NCI-H460 (cell line): ENCODE measurements at regions not wholly inside any gene's neighbourhood (a gene's known extent, or its start where the extent isn't known, plus 50 kb on each side); places are given as distances from the start of the nearest gene placed in this dataset.
"Not testable (repeated sequence)": the region's sequence is repeated elsewhere in the genome, so short reads cannot be mapped to it uniquely, and the experiment has no call there.

Experiments used
- DNase-seq: peaks from one replicate; pipeline ENCODE4 v3.0.0-alpha.2; 2016; ENCODE audit warnings: low read depth; ENCODE audit errors: extremely low read depth

DNA sequence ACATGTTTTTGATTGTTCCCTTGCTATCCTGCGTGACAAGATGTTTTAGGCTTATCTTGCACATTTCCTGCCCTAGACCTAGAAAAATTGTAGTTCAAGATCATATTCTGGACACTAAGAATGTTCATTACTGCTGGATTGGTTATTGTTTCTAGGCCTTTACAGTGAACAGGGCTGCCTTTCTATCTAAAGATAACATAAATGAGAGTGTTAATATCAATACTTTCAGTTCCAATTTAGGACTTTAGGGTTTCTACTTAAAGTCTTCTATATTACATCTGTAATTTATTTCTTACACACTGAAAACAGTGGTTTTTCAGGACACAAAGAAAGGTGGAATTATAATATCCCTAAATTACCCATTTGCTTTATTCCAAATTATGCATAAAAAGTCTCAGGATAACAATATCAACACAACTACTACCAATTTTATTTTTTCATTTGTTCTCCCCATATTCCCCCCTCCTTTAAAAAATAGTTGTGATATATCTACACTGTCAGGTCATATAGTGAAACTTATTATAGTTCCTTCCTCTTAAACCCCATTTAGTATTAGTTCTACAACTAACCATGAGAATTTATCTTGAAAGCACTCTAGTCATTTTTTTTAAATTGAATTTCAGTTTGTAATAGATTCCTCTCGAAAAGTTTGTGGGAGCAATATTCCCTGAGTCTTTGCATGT, 293.9 kb upstream of the RIOK2 start:
- no peak for DNase-seq

DNA sequence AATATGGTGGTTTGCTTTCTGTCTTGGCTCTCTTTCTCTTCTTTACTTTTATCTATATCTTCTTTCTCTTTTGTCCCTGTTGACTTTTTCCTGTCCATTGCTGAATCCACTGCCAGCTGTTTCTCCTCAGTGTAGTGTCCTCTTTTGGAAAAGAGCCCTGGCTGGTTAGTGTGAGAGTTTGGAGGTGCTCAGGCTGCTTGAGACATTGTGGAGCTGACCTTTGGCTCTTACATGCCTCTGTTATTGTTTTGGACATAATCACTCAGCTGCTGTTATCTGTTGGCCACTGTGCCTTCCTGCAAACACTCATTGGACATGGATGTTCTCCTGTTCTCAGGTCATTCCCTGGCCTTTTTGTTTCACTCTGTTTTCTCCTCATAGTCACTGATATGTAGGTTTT, 295.4 kb upstream of the RIOK2 start:
- no peak for DNase-seq

DNA sequence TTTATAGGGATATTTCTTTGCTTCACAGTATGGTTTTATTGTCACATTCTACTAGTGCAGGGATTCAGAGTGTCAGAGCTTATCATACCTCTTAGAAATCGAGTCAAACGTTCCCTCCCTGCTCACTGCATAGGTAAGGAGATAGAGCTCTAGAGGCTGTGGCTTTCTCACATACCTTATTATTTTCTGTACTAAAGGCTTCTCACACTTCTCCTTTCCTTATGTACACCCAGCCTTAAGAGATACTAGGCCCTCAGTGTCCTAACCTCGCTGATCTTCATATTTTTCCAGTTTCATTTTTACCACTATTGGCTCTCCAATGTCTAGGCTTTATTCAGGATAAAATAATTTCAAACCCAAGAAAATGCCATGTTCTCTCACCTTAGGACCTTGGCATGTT, 297.3 kb upstream of the RIOK2 start:
- no peak for DNase-seq

DNA sequence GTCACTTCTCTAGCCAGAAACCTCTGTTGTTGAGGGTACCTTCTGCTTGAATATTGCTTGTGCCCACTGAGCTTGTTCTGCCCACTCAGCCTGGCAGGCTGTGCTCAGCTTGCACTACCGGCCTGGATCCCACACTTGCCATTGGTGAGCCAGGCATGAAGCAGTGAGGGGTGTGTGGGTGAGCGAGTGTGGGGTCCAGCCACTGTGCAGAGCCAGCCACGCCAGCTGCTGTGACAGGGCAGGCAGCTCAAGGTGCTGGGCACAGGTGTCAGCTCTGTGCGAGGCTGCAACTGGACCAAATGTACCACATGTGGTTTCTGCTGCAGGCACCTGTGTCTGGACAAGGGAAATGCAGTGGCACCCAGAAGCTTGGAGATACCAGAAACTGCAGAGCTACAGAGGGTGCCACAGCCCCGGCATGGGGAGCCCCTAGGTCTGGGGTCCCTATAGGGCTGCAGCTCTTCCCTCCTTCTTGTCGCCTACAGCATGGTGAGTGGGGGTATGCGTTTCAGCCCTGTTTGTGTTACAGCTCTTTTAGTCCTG, 305.1 kb upstream of the RIOK2 start:
- DNase-seq = no peak

DNA sequence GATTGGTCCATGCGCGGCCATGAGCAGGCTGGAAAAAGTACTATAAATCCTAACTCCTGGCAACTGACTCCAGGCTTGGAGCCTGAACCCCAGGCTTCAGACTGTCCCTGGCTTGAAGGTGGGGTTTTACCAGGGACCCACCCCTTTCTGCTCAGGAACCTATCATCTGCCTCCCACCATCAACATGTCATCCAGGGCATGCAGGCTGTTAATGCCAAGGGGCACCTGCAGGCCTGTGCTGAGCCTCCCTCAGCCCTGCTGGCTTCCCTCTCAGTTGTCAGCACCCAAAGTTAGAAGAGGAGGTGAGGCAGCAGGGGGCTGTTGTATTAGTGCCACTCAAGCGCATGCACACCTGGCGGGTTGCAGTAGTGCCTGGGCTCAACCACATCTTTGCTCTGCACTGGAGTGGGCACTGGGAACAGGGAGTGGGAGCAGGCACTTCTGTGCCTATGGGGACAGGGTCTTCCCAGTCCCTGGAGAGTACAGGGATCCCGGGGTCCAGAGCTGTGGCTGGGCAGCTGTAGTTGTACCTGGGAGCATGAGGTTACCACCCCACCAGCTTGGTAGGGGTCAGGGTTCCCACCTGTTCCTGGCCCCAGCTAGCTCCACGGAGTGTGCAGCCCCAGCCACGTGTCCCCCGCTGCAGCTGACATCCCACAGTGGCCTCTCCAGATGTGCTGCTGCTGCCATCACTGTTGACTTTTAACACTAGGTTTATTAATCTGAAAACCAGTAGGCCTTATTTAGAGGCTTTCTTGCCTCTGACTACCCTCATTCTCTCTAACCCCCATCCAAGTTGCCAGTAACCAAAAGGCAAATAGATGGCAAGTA, 306.2 kb upstream of the RIOK2 start:
- DNase-seq = no peak

DNA sequence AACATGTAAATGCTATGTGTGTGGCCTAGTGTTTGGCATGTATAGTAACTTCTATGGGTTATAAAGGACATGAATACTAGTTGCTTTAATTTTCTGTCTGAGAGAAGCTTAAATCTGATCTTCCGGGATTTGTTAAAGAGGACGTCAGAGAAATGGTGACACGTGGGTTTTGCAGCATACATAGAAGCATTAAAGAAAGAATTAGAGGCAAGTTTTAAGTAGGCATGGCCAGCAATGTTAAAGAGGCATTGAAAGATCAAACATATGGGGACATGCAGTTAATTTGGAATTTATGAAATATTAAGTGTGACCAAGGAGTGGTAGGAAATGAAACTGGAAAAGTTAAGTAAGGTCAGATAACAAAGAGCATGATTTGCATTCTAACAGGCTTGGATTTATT, 311.4 kb upstream of the RIOK2 start:
- DNase-seq = no peak

DNA sequence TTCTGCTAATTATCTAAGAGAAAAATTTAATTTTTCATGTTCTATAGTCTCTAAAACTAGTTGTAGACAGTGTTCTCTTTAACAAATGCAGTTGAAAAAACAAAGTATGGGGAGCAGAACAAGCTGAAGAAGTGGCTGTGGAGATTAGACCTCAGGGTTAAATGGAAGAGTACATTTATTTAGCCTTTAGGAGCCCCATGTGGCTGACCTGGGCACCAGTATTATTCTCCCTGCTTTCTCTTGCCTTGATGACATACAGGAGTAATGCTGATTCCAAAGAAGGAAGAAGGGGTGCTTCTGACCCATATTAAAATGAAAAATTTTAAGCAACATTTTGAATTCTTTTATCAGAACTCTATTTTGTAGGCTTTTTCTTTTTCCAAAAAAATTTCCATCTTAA, 312.3 kb upstream of the RIOK2 start:
- no peak for DNase-seq

DNA sequence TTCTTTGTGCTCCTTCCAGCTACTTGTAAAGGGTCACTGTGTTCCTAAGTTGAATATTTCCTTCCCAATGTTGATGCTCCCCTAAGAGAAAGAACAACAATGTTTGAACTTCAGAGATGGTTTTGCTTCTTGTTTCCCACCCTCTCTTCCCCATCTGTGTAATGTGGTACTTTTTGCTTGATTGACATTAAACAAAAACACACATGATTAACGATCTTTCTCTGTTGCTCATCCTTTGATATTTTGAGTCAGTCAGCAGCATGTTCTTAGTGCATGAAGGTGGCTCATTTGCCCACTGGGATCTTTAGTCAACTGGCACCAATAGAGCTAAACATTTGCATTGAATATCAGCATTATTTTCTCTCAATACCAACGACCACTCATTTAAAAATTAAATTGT, 313.0 kb upstream of the RIOK2 start:
- DNase-seq = no peak

DNA sequence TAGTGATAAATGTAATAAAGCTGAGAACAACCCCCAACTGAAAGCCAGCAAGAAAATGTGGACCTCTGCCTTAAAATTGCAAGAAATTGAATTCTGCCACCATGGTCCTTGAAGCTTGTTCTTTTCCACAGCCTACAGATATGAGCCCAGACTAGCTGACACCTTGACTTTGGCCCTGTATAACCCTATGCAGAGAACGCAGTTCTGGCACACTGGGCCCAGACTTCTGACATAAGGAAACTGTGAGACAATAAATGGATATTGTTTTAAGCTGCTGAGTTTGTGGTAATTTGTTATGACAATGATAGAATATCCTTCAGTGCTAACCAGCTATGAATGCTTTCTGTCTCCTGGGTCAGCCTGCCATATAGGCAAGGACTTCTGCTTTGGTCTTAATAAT, 315.6 kb upstream of the RIOK2 start:
- no peak for DNase-seq

DNA sequence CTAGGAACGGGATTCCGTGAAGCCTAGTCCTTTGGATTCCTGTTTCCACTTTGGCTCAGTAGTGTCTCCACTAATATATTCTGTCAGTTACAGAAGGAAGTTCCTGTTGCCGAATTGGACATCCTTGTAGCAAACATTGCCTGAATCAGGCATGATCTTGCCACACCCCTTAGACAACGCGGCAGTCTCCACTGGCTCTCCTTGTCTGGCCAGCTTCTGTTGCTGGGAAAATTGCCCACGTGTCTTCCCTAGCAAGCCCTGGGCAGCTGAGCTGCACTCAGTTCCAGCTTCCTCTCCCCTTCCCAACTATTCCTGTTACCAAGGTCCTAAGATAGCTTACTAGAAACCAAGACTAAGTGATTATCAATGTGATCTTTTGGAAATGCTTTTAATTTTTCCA, 316.6 kb upstream of the RIOK2 start:
- DNase-seq = no peak

DNA sequence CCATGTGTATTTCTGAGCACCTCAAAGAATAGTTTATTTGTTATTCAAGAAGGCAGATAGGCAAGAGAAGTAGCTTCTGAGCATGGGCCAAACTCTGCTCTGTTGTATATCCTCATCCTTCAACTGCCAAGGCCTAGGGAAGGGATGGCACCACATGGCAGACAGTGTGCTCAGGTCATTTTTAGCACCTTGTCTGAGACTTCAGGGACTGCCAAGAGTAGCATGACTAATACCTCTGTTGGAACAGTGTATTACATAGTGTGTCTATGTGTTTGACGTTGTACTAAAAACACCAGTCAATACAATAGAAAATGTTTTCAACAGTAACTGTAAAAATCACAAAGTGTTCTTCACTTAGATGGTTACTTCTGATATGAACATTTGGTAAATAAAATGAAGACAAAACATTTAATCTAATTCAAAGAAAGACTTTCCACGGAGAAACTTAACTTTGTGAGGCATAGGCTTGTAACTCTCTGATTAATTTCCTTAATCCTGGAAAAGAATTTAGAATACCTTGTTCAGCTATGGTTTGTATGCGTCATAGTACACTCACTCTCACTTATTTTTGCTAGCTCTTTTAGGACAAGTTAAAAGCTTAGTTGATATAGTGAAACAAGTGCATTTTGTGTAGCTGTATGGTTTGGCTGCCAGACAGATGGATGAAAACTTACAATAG, 318.4 kb upstream of the RIOK2 start:
- no peak for DNase-seq

DNA sequence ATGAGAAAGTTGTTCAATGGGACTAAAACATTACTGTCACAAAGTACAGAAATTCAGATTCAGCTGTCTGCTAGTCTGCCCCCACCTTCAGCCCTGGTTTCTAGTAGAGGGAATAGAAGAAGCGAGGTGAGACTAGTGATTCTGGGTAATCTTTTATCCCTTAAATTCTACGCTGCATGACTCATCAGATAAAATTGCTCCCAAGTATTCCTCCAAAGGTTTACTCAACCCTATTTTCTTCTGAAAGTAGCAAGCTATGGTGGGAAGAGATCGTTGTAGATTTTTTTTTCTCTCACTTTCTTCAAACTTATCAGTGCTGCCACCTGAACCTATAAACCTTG, 318.9 kb upstream of the RIOK2 start:
- no peak for DNase-seq

DNA sequence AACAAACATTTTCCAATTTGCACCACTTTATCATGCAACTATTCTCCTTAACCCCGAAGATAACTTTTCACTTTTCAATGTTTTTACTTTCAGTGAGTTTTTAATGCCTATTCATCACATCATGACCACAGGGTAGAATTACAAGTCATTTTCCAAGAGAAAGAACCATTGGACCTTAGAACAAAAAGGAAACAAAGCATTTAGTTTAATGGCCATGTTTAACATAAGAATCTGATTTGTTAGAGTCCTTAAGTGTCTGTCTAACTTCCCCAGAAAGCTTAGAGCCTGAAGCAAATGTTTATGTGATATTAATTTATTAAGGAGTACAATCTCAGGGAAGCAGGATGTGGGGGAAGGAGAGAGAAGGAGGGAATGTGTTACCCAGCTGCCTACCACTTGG, 325.8 kb upstream of the RIOK2 start:
- DNase-seq = no peak

DNA sequence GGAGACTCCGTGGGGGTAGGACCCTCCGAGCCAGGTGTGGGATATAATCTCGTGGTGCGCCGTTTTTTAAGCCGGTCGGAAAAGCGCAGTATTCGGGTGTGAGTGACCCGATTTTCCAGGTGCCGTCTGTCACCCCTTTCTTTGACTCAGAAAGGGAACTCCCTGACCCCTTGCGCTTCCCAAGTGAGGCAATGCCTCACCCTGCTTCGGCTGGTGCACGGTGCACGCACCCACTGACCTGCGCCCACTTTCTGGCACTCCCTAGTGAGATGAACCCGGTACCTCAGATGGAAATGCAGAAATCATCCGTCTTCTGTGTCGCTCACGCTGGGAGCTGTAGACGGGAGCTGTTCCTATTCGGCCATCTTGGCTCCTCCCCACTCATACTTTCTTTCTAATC, 336.5 kb upstream of the RIOK2 start:
- not testable (repeated sequence) for DNase-seq

DNA sequence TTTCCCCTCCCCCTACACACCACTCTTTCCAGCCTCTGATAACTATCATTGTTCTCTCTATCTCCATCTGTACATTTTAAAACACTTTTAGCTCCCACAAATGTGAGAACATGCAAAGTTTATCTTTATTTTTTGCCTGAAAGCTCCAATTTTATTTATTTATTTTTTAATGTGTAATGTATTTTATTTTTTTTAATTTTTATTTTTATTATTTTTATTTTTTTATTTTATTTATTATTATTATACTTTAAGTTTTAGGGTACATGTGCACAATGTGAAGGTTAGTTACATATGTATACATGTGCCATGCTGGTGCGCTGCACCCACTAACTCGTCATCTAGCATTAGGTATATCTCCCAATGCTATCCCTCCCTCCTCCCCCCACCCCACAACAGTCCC, 340.3 kb upstream of the RIOK2 start:
- not testable (repeated sequence) for DNase-seq

DNA sequence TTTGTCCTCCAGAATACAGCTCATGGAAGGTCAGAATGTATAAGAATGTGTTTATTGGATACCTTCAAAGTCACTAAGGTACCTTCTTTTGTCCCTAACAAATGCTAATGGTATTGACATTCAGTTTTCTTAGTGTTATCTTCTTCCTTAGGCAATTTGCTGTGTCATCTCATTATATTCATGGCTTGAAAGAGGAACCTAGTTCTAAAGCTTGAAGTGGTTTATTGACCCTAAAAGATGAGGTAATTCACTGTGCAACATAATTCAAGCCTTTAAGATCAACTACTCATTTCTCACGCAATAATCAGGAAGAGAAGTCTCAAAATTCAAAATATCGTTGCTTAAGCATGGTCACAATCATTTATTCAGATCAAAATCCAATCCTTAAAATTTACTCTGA, 342.7 kb upstream of the RIOK2 start:
- no peak for DNase-seq

DNA sequence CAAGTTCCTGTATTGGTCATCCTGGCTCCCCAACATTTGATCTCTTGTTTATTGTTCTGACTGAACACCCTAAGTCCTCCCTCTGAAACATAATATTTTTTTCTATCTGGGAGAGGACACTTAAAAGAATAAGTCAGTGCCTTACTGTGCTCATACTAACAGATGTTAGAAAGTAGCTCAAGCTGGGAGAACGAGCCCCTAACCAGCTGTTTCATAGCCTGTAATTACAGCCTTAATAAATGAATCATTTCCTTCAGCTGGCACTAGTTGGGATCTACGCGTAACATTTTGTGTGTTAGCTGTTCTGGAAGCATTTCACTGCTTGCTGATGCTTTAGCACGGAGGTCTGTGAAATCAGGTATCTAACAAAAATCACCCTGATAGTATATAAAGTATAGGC, 345.9 kb upstream of the RIOK2 start:
- no peak for DNase-seq

DNA sequence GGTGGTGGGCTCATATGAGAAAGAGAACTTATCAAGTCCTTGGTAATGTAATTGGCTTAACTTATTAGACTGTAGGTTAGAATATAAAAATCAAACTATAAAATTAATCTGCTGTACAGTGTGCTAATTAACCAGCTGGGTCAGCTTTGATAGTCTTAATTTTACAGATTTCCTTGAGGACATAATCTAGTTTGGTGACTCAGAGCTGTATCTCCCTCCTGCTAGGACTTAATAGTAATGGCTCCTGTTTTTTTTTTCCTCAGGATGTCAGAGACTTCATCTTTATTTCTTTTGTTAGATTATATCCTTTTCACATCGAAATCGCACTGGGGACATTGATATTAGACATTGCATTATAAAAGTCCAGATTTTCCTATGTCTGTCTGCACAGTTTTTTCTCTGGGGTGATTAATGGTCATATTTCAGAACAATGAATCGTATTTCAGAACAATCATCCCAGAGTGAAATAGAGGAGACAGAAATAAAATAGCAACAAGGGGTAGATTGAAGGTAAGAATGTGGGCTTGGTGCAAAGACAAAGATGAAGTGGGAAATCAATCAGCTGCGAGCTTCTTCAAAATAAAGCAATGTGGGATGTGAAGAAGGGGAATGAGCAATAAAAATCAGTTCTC, 346.4 kb upstream of the RIOK2 start:
- DNase-seq = no peak

DNA sequence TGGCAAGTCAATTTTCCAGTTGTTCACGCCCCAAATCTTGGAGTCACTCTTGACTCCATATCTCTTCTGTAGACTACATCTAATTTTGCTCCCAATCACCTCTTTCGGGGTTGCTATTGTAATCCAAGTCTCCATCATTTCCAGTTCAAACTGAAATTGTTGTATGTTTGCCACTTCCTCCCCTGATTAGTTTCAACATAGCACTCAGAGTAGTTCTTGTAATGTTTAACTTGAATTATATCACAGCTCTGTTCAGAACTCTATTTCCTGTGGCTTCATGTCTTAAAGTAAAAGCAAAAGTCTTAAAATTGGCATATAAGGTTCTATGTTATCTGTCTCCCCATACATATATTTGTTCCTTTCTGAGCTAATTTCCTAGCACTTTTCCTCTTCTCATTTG, 348.5 kb upstream of the RIOK2 start:
- DNase-seq = no peak

DNA sequence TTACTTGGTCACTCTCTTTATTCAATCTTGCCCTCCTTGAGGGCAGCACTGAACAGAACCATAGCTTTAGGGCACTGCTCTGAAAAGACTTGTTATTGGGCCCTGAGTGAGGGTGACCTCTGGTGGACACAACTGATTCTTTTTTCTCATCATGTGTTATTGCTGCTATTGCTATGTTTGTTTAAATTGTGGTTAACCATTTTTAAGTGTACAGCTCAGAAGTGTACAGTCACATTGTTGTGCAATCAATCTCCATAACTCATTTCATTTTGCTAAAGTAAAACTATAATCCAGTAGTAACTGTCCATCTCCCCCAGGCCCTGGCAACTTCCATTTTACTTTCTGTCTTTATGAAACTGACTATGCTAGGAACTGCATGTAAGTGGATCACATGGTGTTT, 351.1 kb upstream of the RIOK2 start:
- peak; percentile 38 for DNase-seq

DNA sequence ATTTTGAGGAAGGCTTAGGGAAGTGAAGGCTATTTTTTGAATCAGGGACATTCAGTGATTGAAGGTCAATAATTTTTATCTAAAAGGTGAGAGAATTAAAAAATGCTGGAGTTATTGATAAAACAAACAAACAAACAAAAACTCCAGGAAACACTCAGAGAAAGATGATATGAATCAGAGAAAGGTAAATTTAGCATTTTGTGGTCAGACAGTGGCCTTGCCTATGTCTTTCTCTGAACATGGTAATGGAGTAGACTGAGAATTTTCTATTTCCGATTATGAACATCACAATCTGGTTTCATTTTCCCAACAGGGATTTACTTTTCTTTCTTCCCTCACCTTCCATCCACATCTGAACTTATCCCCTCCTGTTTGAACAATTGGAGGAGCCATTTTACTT, 353.6 kb upstream of the RIOK2 start:
- DNase-seq = no peak
